ENCODE measurements at regions not wholly inside any gene's neighbourhood (a gene's known extent, or its start where the extent isn't known, plus 50 kb on each side); places are given as distances from the start of the nearest gene placed in this dataset.
"Not testable (repeated sequence)": the region's sequence is repeated elsewhere in the genome, so short reads cannot be mapped to it uniquely, and the experiment has no call there.

DNA sequence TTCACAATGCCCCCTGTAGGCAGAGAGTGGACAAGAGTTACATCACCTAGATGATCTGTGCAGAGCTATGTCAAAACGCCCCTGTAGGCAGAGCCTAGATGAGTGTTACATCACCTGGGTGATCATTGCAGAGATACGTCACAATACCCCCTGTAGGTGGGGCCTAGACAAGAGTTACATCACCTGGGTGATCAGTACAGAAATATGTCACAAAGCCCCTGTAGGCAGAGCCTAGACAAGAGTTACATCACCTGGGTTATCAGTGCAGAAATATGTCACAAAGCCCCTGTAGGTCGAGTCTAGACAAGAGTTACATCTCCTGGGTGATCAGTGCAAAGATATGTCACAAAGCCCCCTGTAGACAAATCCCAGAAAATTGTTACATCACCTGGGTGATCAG, 136.6 kb upstream of the FRG2B start:
- TF ChIP-seq, protein P1, sequence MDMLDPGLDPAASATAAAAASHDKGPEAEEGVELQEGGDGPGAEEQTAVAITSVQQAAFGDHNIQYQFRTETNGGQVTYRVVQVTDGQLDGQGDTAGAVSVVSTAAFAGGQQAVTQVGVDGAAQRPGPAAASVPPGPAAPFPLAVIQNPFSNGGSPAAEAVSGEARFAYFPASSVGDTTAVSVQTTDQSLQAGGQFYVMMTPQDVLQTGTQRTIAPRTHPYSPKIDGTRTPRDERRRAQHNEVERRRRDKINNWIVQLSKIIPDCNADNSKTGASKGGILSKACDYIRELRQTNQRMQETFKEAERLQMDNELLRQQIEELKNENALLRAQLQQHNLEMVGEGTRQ (IDR thresholded peaks at IDR 0.05; ENCODE audit: low read depth, low read length), result not testable (repeated sequence)
- TF ChIP-seq, protein P1 (CRISPR knock-in tag; IDR thresholded peaks at IDR 0.05; ENCODE audit: borderline replicate concordance), result not testable (repeated sequence)
- TF ChIP-seq XRCC5 (optimal IDR thresholded peaks at IDR 0.05; ENCODE audit: low read length); CCAR2 (optimal IDR thresholded peaks at IDR 0.05; ENCODE audit: low read depth, low read length); MIXL1 (CRISPR knock-in tag; IDR thresholded peaks at IDR 0.05); ZNF709 (CRISPR knock-in tag; IDR thresholded peaks at IDR 0.05); RAD21 (CRISPR knock-in tag; IDR thresholded peaks at IDR 0.05); FOXA1 (IDR thresholded peaks at IDR 0.05); FOXA1 (CRISPR knock-in tag; IDR thresholded peaks at IDR 0.05); NFYB (CRISPR knock-in tag; IDR thresholded peaks at IDR 0.05); POLR2AphosphoS5 (IDR thresholded peaks at IDR 0.05; ENCODE audit: low read depth, low read length); POLR2A (IDR thresholded peaks at IDR 0.05; ENCODE audit: insufficient read depth in 1 of 2, low read depth in 2 of 2, low read length in 2 of 2); ZNF607 (CRISPR knock-in tag; IDR thresholded peaks at IDR 0.05; ENCODE audit: borderline replicate concordance): not testable (repeated sequence)
- TF ChIP-seq, protein P2, sequence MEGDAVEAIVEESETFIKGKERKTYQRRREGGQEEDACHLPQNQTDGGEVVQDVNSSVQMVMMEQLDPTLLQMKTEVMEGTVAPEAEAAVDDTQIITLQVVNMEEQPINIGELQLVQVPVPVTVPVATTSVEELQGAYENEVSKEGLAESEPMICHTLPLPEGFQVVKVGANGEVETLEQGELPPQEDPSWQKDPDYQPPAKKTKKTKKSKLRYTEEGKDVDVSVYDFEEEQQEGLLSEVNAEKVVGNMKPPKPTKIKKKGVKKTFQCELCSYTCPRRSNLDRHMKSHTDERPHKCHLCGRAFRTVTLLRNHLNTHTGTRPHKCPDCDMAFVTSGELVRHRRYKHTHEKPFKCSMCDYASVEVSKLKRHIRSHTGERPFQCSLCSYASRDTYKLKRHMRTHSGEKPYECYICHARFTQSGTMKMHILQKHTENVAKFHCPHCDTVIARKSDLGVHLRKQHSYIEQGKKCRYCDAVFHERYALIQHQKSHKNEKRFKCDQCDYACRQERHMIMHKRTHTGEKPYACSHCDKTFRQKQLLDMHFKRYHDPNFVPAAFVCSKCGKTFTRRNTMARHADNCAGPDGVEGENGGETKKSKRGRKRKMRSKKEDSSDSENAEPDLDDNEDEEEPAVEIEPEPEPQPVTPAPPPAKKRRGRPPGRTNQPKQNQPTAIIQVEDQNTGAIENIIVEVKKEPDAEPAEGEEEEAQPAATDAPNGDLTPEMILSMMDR (CRISPR knock-in tag; IDR thresholded peaks at IDR 0.05), result not testable (repeated sequence)
- TF ChIP-seq, protein P3, sequence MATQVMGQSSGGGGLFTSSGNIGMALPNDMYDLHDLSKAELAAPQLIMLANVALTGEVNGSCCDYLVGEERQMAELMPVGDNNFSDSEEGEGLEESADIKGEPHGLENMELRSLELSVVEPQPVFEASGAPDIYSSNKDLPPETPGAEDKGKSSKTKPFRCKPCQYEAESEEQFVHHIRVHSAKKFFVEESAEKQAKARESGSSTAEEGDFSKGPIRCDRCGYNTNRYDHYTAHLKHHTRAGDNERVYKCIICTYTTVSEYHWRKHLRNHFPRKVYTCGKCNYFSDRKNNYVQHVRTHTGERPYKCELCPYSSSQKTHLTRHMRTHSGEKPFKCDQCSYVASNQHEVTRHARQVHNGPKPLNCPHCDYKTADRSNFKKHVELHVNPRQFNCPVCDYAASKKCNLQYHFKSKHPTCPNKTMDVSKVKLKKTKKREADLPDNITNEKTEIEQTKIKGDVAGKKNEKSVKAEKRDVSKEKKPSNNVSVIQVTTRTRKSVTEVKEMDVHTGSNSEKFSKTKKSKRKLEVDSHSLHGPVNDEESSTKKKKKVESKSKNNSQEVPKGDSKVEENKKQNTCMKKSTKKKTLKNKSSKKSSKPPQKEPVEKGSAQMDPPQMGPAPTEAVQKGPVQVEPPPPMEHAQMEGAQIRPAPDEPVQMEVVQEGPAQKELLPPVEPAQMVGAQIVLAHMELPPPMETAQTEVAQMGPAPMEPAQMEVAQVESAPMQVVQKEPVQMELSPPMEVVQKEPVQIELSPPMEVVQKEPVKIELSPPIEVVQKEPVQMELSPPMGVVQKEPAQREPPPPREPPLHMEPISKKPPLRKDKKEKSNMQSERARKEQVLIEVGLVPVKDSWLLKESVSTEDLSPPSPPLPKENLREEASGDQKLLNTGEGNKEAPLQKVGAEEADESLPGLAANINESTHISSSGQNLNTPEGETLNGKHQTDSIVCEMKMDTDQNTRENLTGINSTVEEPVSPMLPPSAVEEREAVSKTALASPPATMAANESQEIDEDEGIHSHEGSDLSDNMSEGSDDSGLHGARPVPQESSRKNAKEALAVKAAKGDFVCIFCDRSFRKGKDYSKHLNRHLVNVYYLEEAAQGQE (IDR thresholded peaks at IDR 0.05; ENCODE audit: borderline replicate concordance in 1 of 2, low read depth in 1 of 2, low read length in 2 of 2), result not testable (repeated sequence)
- TF ChIP-seq, protein P4, sequence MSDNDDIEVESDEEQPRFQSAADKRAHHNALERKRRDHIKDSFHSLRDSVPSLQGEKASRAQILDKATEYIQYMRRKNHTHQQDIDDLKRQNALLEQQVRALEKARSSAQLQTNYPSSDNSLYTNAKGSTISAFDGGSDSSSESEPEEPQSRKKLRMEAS (IDR thresholded peaks at IDR 0.05), result not testable (repeated sequence)

Measured in HepG2 (cell line).